WTC11 (cell line): ENCODE measurements at regions not wholly inside any gene's neighbourhood (a gene's known extent, or its start where the extent isn't known, plus 50 kb on each side); places are given as distances from the start of the nearest gene placed in this dataset.

Experiments
- ATAC-seq: fragments of 200-7000 bp; cut with Tn5 transposase; 2 replicates; pipeline ENCODE4 v1.10.0; 2021; ENCODE audit warnings: mild to moderate bottlenecking, moderate library complexity
- CTCF ChIA-PET: fragments of 300-600 bp; sonication (Branson Sonifier 250); formaldehyde crosslinking; loops from one replicate; lab custom pipeline; 2021; ENCODE audit warnings: antibody characterized with exemption; lab: Charles Lee
- POLR2A ChIA-PET: fragments of 350-600 bp; sonication (Branson Sonifier 250); formaldehyde crosslinking; loops from one replicate; lab custom pipeline; 2021; ENCODE audit warnings: antibody characterized with exemption; lab: Charles Lee
- DNase-seq: peaks from one replicate; pipeline ENCODE4 v3.0.0; 2021; ENCODE audit warnings: low spot score
- H3K27ac Mint-ChIP-seq: 2 replicates; pipeline ENCODE4 v1.8.0; 2021; ENCODE audit warnings: mixed read lengths
- H3K27me3 Mint-ChIP-seq: 2 replicates; pipeline ENCODE4 v1.8.0; 2021; ENCODE audit warnings: low read depth, mild to moderate bottlenecking, moderate library complexity, mixed read lengths
- H3K36me3 Mint-ChIP-seq: 2 replicates; pipeline ENCODE4 v1.8.0; 2021; ENCODE audit warnings: mixed read lengths
- H3K4me1 Mint-ChIP-seq: 2 replicates; pipeline ENCODE4 v1.8.0; 2022; ENCODE audit warnings: mixed read lengths
- H3K4me3 Mint-ChIP-seq: 2 replicates; pipeline ENCODE4 v1.8.0; 2021; ENCODE audit warnings: mild to moderate bottlenecking, moderate library complexity, mixed read lengths
- H3K9me3 Mint-ChIP-seq: 2 replicates; pipeline ENCODE4 v1.8.0; 2021; ENCODE audit warnings: mixed read lengths
- CTCF ChIP-seq: fragments of 200-600 bp; IDR thresholded peaks from 2 replicates; pipeline ENCODE4 v1.8.0; 2022; ENCODE audit warnings: antibody characterized with exemption
- FOXP1 ChIP-seq: sonication (generic); formaldehyde crosslinking; IDR thresholded peaks from 2 replicates; pipeline ENCODE4 v1.8.0; 2022; ENCODE audit warnings: missing genetic modification reagents, mild to moderate bottlenecking, moderate library complexity, borderline replicate concordance
- MYBL2 ChIP-seq: sonication (generic); formaldehyde crosslinking; IDR thresholded peaks from 2 replicates; pipeline ENCODE4 v1.8.1; 2023; ENCODE audit warnings: mild to moderate bottlenecking, moderate library complexity, missing genetic modification reagents
- NFATC4 ChIP-seq: fragments of 250-450 bp; sonication (Bioruptor Pico); IDR thresholded peaks from 2 replicates; pipeline ENCODE4 v1.9.0; 2021; ENCODE audit warnings: mild to moderate bottlenecking
- NFE2L1 ChIP-seq: sonication (generic); formaldehyde crosslinking; IDR thresholded peaks from 2 replicates; pipeline ENCODE4 v1.8.1; 2023; ENCODE audit warnings: missing genetic modification reagents
- NFYB ChIP-seq: sonication (generic); formaldehyde crosslinking; conservative IDR thresholded peaks from 2 replicates; pipeline ENCODE4 v1.8.0; 2022; ENCODE audit warnings: low read depth, missing genetic modification reagents
- ZBTB43 ChIP-seq: sonication (generic); formaldehyde crosslinking; IDR thresholded peaks from 2 replicates; pipeline ENCODE4 v1.8.1; 2023; ENCODE audit warnings: mild to moderate bottlenecking, missing genetic modification reagents
- ZNF416 ChIP-seq: fragments of 250-450 bp; sonication (Bioruptor Pico); IDR thresholded peaks from 2 replicates; pipeline ENCODE4 v1.9.0; 2021; ENCODE audit warnings: mild to moderate bottlenecking, inconsistent platforms
- ZSCAN18 ChIP-seq: fragments of 250-450 bp; sonication (Bioruptor Pico); IDR thresholded peaks from 2 replicates; pipeline ENCODE4 v2.1.2; 2022; ENCODE audit warnings: mild to moderate bottlenecking, moderate library complexity
- TF ChIP-seq, protein P1 (sequence below): sonication (generic); formaldehyde crosslinking; IDR thresholded peaks from 2 replicates; pipeline ENCODE4 v1.8.1; 2022; ENCODE audit warnings: low read depth, mild to moderate bottlenecking, moderate library complexity, missing genetic modification reagents, borderline replicate concordance
- TF ChIP-seq, protein P2 (sequence below): sonication (generic); formaldehyde crosslinking; conservative IDR thresholded peaks from 2 replicates; pipeline ENCODE4 v1.8.1; 2022; ENCODE audit warnings: mild to moderate bottlenecking, missing genetic modification reagents

DNA sequence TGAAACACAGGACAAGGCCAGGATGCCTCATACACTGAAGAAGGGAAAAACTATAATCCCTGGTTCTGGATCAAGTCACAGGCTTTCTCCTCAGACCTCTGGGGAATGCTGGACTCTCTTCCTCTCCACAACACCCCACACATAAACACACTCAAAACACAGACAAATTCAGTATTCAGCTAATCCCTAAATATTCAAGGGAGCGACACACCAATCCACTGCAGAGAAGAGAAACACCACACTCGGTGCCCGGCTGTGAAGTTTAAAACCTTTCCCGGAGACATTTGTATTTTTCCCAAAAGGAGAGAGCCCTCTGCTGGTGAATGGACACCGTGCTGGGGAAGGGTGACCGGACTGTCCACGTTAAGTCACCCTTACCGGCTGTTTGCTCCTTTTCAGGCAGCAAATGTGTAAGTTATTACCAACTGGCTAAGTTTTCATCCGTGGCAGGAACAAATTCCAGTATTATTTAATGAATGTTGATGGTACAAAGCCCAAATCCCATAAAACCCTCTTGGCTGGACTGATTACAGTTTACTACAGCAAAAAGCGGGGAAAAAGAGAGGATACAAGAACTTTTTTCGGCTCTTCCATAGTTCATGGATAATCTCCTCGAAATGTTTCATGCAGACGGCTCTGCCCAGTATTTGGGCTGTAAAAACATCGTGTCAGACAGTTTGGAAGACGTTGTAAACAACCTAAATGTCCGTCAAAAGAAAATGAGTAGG lies 130.9 kb upstream of the SLC30A5 start:
- CTCF ChIA-PET, result interaction anchor here (0.6 kb wide), 1 partner anchor 301 kb away, joined by 3 read pairs; no protein-coding TSS in a partner anchor

GRCh38 chr5:68964679-68965078 lies 129.1 kb upstream of the SLC30A5 start:
- H3K4me1 Mint-ChIP-seq, result peaks cover 7% of the 10 kb centered on the region
- ChIA-PET CTCF (no interaction called here), POLR2A (no interaction called here)
- ATAC-seq (no peak), DNase-seq (no peak)
- no peak overlapping the region for H3K4me3 Mint-ChIP-seq
- H3K27ac Mint-ChIP-seq, result no peak overlapping the region
- H3K27me3 Mint-ChIP-seq, result no peaks in the 10 kb centered on the region
- H3K9me3 Mint-ChIP-seq, result peaks cover 3% of the 10 kb centered on the region; the same call in 1 of the 2 replicates
- no peak for TF ChIP-seq FOXP1
- TF ChIP-seq MYBL2 (CRISPR knock-in tag), result no peak
- TF ChIP-seq, protein P1, sequence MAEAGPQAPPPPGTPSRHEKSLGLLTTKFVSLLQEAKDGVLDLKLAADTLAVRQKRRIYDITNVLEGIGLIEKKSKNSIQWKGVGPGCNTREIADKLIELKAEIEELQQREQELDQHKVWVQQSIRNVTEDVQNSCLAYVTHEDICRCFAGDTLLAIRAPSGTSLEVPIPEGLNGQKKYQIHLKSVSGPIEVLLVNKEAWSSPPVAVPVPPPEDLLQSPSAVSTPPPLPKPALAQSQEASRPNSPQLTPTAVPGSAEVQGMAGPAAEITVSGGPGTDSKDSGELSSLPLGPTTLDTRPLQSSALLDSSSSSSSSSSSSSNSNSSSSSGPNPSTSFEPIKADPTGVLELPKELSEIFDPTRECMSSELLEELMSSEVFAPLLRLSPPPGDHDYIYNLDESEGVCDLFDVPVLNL (CRISPR knock-in tag), result no peak
- TF ChIP-seq, protein P2, sequence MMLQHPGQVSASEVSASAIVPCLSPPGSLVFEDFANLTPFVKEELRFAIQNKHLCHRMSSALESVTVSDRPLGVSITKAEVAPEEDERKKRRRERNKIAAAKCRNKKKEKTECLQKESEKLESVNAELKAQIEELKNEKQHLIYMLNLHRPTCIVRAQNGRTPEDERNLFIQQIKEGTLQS (CRISPR knock-in tag), result no peak
- peak; percentile 88; the same call in 1 of the 2 replicates for TF ChIP-seq ZBTB43
- TF ChIP-seq CTCF, result no peak
- TF ChIP-seq NFYB (CRISPR knock-in tag), result no peak
- no peak for TF ChIP-seq ZSCAN18
- peaks cover 3% of the 10 kb centered on the region; the same call in 1 of the 2 replicates for H3K36me3 Mint-ChIP-seq

More for the DNA sequence above, 130.9 kb upstream of the SLC30A5 start:
- Mint-ChIP-seq H3K27me3 (no peaks in the 10 kb centered on the region), H3K4me1 (peaks cover 7% of the 10 kb centered on the region), H3K27ac (peak overlapping the region; percentile 22; the same call in 1 of the 2 replicates), H3K9me3 (peaks cover 3% of the 10 kb centered on the region; the same call in 1 of the 2 replicates), H3K36me3 (peaks cover 3% of the 10 kb centered on the region; the same call in 1 of the 2 replicates), H3K4me3 (no peak overlapping the region)
- TF ChIP-seq ZNF416 (CRISPR knock-in tag) (no peak), CTCF (peak; percentile 57; the same call in 1 of the 2 replicates)
- peak; percentile 91 for ATAC-seq
- POLR2A ChIA-PET, result no interaction called here
- peak; percentile 72 for DNase-seq

- CTCF ChIA-PET, result no interaction called here
- Mint-ChIP-seq H3K27ac (no peak overlapping the region), H3K27me3 (no peaks in the 10 kb centered on the region; the same call in none of the 2 replicates), H3K4me3 (no peak overlapping the region), H3K9me3 (peaks cover 3% of the 10 kb centered on the region; the same call in 1 of the 2 replicates), H3K4me1 (peaks cover 7% of the 10 kb centered on the region), H3K36me3 (peaks cover 3% of the 10 kb centered on the region; the same call in 1 of the 2 replicates)
- no peak for ATAC-seq
- TF ChIP-seq NFE2L1 (CRISPR knock-in tag) (peak; percentile 47; the same call in 1 of the 2 replicates), NFATC4 (CRISPR knock-in tag) (no peak)
- no peak for DNase-seq
- POLR2A ChIA-PET, result no interaction called here
Measured at GRCh38 chr5:68965926-68966325, 127.9 kb upstream of the SLC30A5 start.
